H9 (cell line): ENCODE measurements at regions not wholly inside any gene's neighbourhood (a gene's known extent, or its start where the extent isn't known, plus 50 kb on each side); places are given as distances from the start of the nearest gene placed in this dataset.

Experiments
- DNase-seq: peaks from one replicate; pipeline ENCODE4 v3.0.0-alpha.2; 2017
- H2AFZ ChIP-seq: one replicate; pipeline ENCODE4 v1.6.1; 2013; ENCODE audit warnings: mild to moderate bottlenecking, low read length, control low read depth, moderate library complexity
- H2AK5ac ChIP-seq: 2 replicates; pipeline ENCODE4 v1.6.1; 2013; ENCODE audit warnings: low read length, control low read depth, mixed read lengths; ENCODE audit not compliant: insufficient read length
- H2BK120ac ChIP-seq: one replicate; pipeline ENCODE4 v1.6.1; 2013; ENCODE audit warnings: low read depth, mild to moderate bottlenecking, low read length, control low read depth, inconsistent platforms; ENCODE audit not compliant: poor library complexity, severe bottlenecking
- H2BK12ac ChIP-seq: 2 replicates; pipeline ENCODE4 v1.6.1; 2013; ENCODE audit warnings: low read length, control low read depth, mixed read lengths, low read depth; ENCODE audit not compliant: insufficient read length
- H2BK15ac ChIP-seq: 2 replicates; pipeline ENCODE4 v1.6.1; 2013; ENCODE audit warnings: low read depth, low read length, control low read depth
- H2BK20ac ChIP-seq: one replicate; pipeline ENCODE4 v1.6.1; 2013; ENCODE audit warnings: low read depth, mild to moderate bottlenecking, low read length, control low read depth, inconsistent platforms; ENCODE audit not compliant: poor library complexity, severe bottlenecking
- H2BK5ac ChIP-seq: 2 replicates; pipeline ENCODE4 v1.6.1; 2013; ENCODE audit warnings: low read length, control low read depth, mixed read lengths; ENCODE audit not compliant: insufficient read length
- H3K14ac ChIP-seq: 2 replicates; pipeline ENCODE4 v1.6.1; 2013; ENCODE audit warnings: low read length, control low read depth; ENCODE audit not compliant: insufficient read depth
- H3K18ac ChIP-seq: 2 replicates; pipeline ENCODE4 v1.6.1; 2013; ENCODE audit warnings: low read depth, mild to moderate bottlenecking, mixed read lengths, low read length, control low read depth; ENCODE audit not compliant: insufficient read length
- H3K23ac ChIP-seq: 2 replicates; pipeline ENCODE4 v1.6.1; 2013; ENCODE audit warnings: low read length, control low read depth, mixed read lengths, low read depth; ENCODE audit not compliant: insufficient read length
- H3K23me2 ChIP-seq: 2 replicates; pipeline ENCODE4 v1.6.1; 2013; ENCODE audit warnings: low read depth, mild to moderate bottlenecking, mixed read lengths, low read length, control low read depth; ENCODE audit not compliant: insufficient read length, poor library complexity, severe bottlenecking
- H3K27ac ChIP-seq: 2 replicates; pipeline ENCODE4 v1.5.1; 2013; ENCODE audit warnings: low read length, control low read depth, mixed read lengths, low read depth; ENCODE audit not compliant: insufficient read length
- H3K27me3 ChIP-seq: 2 replicates; pipeline ENCODE4 v1.6.1; 2013; ENCODE audit warnings: low read length, control low read depth, inconsistent platforms; ENCODE audit not compliant: insufficient read depth
- H3K4ac ChIP-seq: 2 replicates; pipeline ENCODE4 v1.6.1; 2013; ENCODE audit warnings: low read depth, mild to moderate bottlenecking, control low read depth, inconsistent platforms, low read length, moderate library complexity
- H3K4me1 ChIP-seq: 2 replicates; pipeline ENCODE4 v1.6.1; 2013; ENCODE audit warnings: low read length, control low read depth, inconsistent platforms; ENCODE audit not compliant: insufficient read depth
- H3K4me2 ChIP-seq: 2 replicates; pipeline ENCODE4 v1.6.1; 2013; ENCODE audit warnings: low read length, control low read depth, mixed read lengths; ENCODE audit not compliant: insufficient read length, insufficient read depth
- H3K56ac ChIP-seq: 2 replicates; pipeline ENCODE4 v1.6.1; 2013; ENCODE audit warnings: low read depth, mild to moderate bottlenecking, mixed read lengths, low read length, control low read depth; ENCODE audit not compliant: insufficient read length
- H3K79me1 ChIP-seq: 2 replicates; pipeline ENCODE4 v1.6.1; 2013; ENCODE audit warnings: low read depth, mild to moderate bottlenecking, moderate library complexity, low read length, control low read depth, inconsistent platforms; ENCODE audit not compliant: insufficient read depth, poor library complexity, severe bottlenecking
- H3K79me2 ChIP-seq: 2 replicates; pipeline ENCODE4 v1.6.1; 2013; ENCODE audit warnings: low read length, control low read depth, inconsistent platforms; ENCODE audit not compliant: insufficient read depth
- H3K9ac ChIP-seq: 2 replicates; pipeline ENCODE4 v1.6.1; 2013; ENCODE audit warnings: low read length, control low read depth, mixed read lengths; ENCODE audit not compliant: insufficient read length; ENCODE audit errors: extremely low read depth
- H3K9me3 ChIP-seq: one replicate; pipeline ENCODE4 v1.6.1; 2013; ENCODE audit warnings: low read depth, low read length, inconsistent platforms; ENCODE audit not compliant: control insufficient read depth
- H3T11ph ChIP-seq: one replicate; pipeline ENCODE4 v1.6.1; 2013; ENCODE audit warnings: mild to moderate bottlenecking, low read length, control low read depth, inconsistent platforms
- H4K20me1 ChIP-seq: one replicate; pipeline ENCODE4 v1.6.1; 2013; ENCODE audit not compliant: control insufficient read depth, insufficient read length, insufficient read depth
- H4K5ac ChIP-seq: 2 replicates; pipeline ENCODE4 v1.6.1; 2013; ENCODE audit warnings: low read depth, mild to moderate bottlenecking, mixed read lengths, low read length, control low read depth; ENCODE audit not compliant: insufficient read length
- H4K8ac ChIP-seq: replicated peaks from 2 replicates; pipeline ENCODE4 v1.6.1; 2013; ENCODE audit warnings: low read length, control low read depth, mixed read lengths, low read depth; ENCODE audit not compliant: insufficient read length
- H4K91ac ChIP-seq: 2 replicates; pipeline ENCODE4 v1.6.1; 2013; ENCODE audit warnings: low read depth, mild to moderate bottlenecking, moderate library complexity, mixed read lengths, low read length, control low read depth; ENCODE audit not compliant: insufficient read length
- H3K27ac Mint-ChIP-seq, 3 experiments: 2 replicates in 2 of 3; 3 replicates in 1 of 3; pipeline ENCODE4 v1.8.0; 2020 to 2021; ENCODE audit warnings: mixed read lengths in 3 of 3, mild to moderate bottlenecking in 1 of 3, moderate library complexity in 1 of 3
- H3K27me3 Mint-ChIP-seq: 2 replicates; pipeline ENCODE4 v1.8.0; 2021; ENCODE audit warnings: low read depth, mild to moderate bottlenecking, moderate library complexity, mixed read lengths
- H3K36me3 Mint-ChIP-seq, 3 experiments: 2 replicates in 2 of 3; 3 replicates in 1 of 3; pipeline ENCODE4 v1.8.0; 2020 to 2021; ENCODE audit warnings: low read depth in 3 of 3, mixed read lengths in 3 of 3; ENCODE audit not compliant: insufficient read depth in 1 of 3
- H3K4me1 Mint-ChIP-seq, 2 experiments: 2 replicates each; pipeline ENCODE4 v1.8.0; 2020; ENCODE audit warnings: mixed read lengths in 2 of 2
- H3K4me3 Mint-ChIP-seq, 2 experiments: 2 replicates in 1 of 2; 3 replicates in 1 of 2; pipeline ENCODE4 v1.8.0; 2020 to 2021; ENCODE audit warnings: mild to moderate bottlenecking in 2 of 2, mixed read lengths in 2 of 2, moderate library complexity in 1 of 2
- H3K9me3 Mint-ChIP-seq, 2 experiments: 2 replicates in 1 of 2; 3 replicates in 1 of 2; pipeline ENCODE4 v1.8.0; 2020; ENCODE audit warnings: mild to moderate bottlenecking in 2 of 2, mixed read lengths in 2 of 2, moderate library complexity in 1 of 2
- CTCF ChIP-seq: fragments of 200-600 bp; sonication (generic); conservative IDR thresholded peaks from 3 replicates; pipeline ENCODE4 v1.8.0; 2021; ENCODE audit warnings: antibody characterized with exemption, mild to moderate bottlenecking
- WGBS: extraction: QIAGEN DNeasy Blood & Tissue Kit; methylation state at CpG from one replicate; pipeline ENCODE4 v1.1.7; 2013; ENCODE audit warnings: missing lambda C conversion rate, low lambda C conversion rate, mixed read lengths; ENCODE audit not compliant: insufficient read length; ENCODE audit errors: extremely low coverage; 5-methylcytosine and 5-hydroxymethylcytosine counted together

DNA sequence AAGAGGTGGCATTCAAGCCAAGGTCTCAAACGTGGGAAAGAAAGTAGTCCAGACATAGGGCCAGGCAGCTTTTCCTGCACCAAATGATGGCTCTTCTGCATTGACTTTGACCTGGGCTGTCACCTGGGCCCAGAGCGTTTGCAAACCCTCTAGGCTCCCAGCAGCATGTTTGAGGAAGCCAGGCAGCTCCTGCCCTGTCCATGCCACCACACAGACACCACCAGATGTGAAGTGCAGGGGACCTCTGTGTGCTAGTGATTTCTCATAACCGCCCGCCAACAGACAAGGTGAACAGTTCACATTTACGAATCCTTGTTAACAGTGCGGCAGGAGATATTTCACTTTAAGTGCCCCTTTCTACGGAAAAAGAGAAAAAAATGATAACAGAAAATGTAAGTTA lies 49.8 kb upstream of the FAM222A start:
- Histone ChIP-seq H3K4me1 (no peaks in the 10 kb centered on the region), H3T11ph (no peak overlapping the region), H2BK5ac (no peak overlapping the region), H4K5ac (no peak overlapping the region), H2BK120ac (no peak overlapping the region), H2AFZ (no peak overlapping the region), H3K18ac (no peak overlapping the region), H3K9me3 (no peaks in the 10 kb centered on the region), H2AK5ac (no peak overlapping the region), H3K4me2 (no peak overlapping the region), H3K9ac (no peak overlapping the region), H4K91ac (no peak overlapping the region), H2BK12ac (no peak overlapping the region), H3K23me2 (no peaks in the 10 kb centered on the region), H3K56ac (no peak overlapping the region), H3K14ac (no peak overlapping the region), H3K79me1 (no peaks in the 10 kb centered on the region), H3K23ac (no peak overlapping the region), H3K27ac (no peak overlapping the region), H3K27me3 (no peaks in the 10 kb centered on the region), H2BK20ac (no peak overlapping the region), H3K79me2 (no peaks in the 10 kb centered on the region), H4K20me1 (no peaks in the 10 kb centered on the region), H2BK15ac (no peak overlapping the region), H3K4ac (no peak overlapping the region), H4K8ac (no peak overlapping the region)
- Mint-ChIP-seq H3K4me1 (no peaks in the 10 kb centered on the region; a peak in 1 of 4 replicates), H3K4me3 (no peak overlapping the region), H3K36me3 (no peaks in the 10 kb centered on the region), H3K9me3 (no peaks in the 10 kb centered on the region), H3K27ac (no peak overlapping the region; a peak in 1 of 7 replicates), H3K27me3 (peaks cover 3% of the 10 kb centered on the region; the same call in 1 of the 2 replicates)
- WGBS = no CpG with 5 or more reads among the region's 7 CpGs
- TF ChIP-seq CTCF = no peak
- no peak for DNase-seq
